ENCODE measurements at regions not wholly inside any gene's neighbourhood (a gene's known extent, or its start where the extent isn't known, plus 50 kb on each side); places are given as distances from the start of the nearest gene placed in this dataset.

GRCh38 chr5:14022971-14023370 lies 78.5 kb upstream of the DNAH5 start:
- TF ChIP-seq, protein P1, sequence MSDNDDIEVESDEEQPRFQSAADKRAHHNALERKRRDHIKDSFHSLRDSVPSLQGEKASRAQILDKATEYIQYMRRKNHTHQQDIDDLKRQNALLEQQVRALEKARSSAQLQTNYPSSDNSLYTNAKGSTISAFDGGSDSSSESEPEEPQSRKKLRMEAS (CRISPR knock-in tag; IDR thresholded peaks at IDR 0.05), result no peak
- TF ChIP-seq, protein P2, sequence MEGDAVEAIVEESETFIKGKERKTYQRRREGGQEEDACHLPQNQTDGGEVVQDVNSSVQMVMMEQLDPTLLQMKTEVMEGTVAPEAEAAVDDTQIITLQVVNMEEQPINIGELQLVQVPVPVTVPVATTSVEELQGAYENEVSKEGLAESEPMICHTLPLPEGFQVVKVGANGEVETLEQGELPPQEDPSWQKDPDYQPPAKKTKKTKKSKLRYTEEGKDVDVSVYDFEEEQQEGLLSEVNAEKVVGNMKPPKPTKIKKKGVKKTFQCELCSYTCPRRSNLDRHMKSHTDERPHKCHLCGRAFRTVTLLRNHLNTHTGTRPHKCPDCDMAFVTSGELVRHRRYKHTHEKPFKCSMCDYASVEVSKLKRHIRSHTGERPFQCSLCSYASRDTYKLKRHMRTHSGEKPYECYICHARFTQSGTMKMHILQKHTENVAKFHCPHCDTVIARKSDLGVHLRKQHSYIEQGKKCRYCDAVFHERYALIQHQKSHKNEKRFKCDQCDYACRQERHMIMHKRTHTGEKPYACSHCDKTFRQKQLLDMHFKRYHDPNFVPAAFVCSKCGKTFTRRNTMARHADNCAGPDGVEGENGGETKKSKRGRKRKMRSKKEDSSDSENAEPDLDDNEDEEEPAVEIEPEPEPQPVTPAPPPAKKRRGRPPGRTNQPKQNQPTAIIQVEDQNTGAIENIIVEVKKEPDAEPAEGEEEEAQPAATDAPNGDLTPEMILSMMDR (IDR thresholded peaks at IDR 0.05), result no peak
- TF ChIP-seq, protein P3, sequence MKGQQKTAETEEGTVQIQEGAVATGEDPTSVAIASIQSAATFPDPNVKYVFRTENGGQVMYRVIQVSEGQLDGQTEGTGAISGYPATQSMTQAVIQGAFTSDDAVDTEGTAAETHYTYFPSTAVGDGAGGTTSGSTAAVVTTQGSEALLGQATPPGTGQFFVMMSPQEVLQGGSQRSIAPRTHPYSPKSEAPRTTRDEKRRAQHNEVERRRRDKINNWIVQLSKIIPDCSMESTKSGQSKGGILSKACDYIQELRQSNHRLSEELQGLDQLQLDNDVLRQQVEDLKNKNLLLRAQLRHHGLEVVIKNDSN (CRISPR knock-in tag; IDR thresholded peaks at IDR 0.05), result no peak
- TF ChIP-seq GTF2I (CRISPR knock-in tag; conservative IDR thresholded peaks at IDR 0.05) (no peak), TEAD4 (CRISPR knock-in tag; IDR thresholded peaks at IDR 0.05) (no peak)

Measured in WTC11 (cell line).